Keratinocyte (primary cell): ENCODE measurements at regions not wholly inside any gene's neighbourhood (a gene's known extent, or its start where the extent isn't known, plus 50 kb on each side); places are given as distances from the start of the nearest gene placed in this dataset.

Experiments
- EZH2 ChIP-seq: IDR thresholded peaks from one replicate; pipeline ENCODE4 v1.6.1; 2012; ENCODE audit warnings: inconsistent platforms, mild to moderate bottlenecking, low read length, moderate library complexity
- TF ChIP-seq, protein P1 (sequence below), 3 experiments: IDR thresholded peaks in 1 of 3; conservative IDR thresholded peaks in 1 of 3; optimal IDR thresholded peaks in 1 of 3; 2 replicates in 2 of 3; 3 replicates in 1 of 3; pipeline versions ENCODE3 to v1.5.1; 2011; ENCODE audit warnings: low read length in 3 of 3, mild to moderate bottlenecking in 3 of 3, moderate library complexity in 2 of 3, control low read depth in 1 of 3, inconsistent platforms in 1 of 3; ENCODE audit not compliant: insufficient read depth in 2 of 3; ENCODE audit errors: extremely low read depth in 1 of 3

DNA sequence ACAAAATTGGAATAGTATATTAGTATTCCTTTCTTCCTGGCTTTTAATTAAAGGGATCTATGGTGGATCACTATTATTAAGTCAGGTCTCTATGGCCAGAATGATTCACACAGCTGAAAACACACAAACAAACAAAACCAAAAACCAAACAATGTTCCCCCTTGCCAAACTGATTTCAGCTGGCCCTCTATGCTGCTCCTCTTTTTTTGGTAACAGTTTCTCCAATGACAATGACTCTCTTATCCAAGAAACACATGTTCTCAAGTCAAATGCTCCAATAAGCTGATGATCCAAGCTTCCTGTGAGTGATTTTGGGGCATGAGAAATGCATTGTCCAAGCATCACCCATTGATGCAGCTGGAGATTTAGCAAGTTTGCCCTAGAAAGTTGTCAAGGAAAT, 193.4 kb upstream of the TUT7 start:
- TF ChIP-seq, protein P1, sequence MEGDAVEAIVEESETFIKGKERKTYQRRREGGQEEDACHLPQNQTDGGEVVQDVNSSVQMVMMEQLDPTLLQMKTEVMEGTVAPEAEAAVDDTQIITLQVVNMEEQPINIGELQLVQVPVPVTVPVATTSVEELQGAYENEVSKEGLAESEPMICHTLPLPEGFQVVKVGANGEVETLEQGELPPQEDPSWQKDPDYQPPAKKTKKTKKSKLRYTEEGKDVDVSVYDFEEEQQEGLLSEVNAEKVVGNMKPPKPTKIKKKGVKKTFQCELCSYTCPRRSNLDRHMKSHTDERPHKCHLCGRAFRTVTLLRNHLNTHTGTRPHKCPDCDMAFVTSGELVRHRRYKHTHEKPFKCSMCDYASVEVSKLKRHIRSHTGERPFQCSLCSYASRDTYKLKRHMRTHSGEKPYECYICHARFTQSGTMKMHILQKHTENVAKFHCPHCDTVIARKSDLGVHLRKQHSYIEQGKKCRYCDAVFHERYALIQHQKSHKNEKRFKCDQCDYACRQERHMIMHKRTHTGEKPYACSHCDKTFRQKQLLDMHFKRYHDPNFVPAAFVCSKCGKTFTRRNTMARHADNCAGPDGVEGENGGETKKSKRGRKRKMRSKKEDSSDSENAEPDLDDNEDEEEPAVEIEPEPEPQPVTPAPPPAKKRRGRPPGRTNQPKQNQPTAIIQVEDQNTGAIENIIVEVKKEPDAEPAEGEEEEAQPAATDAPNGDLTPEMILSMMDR (optimal IDR thresholded peaks at IDR 0.05 in 1 of 3, IDR thresholded peaks at IDR 0.05 in 1 of 3, conservative IDR thresholded peaks at IDR 0.05 in 1 of 3; ENCODE audit: extremely low read depth in 1 of 3, insufficient read depth in 2 of 3, low read length in 3 of 3): no peak
- no peak for TF ChIP-seq EZH2
